ENCODE measurements at regions not wholly inside any gene's neighbourhood (a gene's known extent, or its start where the extent isn't known, plus 50 kb on each side); places are given as distances from the start of the nearest gene placed in this dataset.

GRCh38 chr2:234206738-234207137 is 156.2 kb downstream of the SPP2 start:
- TF ChIP-seq CTCF (IDR thresholded peaks at IDR 0.05 in 2 of 3, conservative IDR thresholded peaks at IDR 0.05 in 1 of 3; ENCODE audit: borderline replicate concordance in 1 of 3, insufficient read depth in 1 of 3, low read depth in 2 of 3, low read length in 2 of 3) = no peak
- TF ChIP-seq CEBPB (IDR thresholded peaks at IDR 0.05; ENCODE audit: low read depth) = no peak
- TF ChIP-seq POLR2AphosphoS5 (IDR thresholded peaks at IDR 0.05; ENCODE audit: low read depth, low read length) = no peak

Measured in HCT116 (cell line).